HEK293 (cell line): ENCODE measurements at regions not wholly inside any gene's neighbourhood (a gene's known extent, or its start where the extent isn't known, plus 50 kb on each side); places are given as distances from the start of the nearest gene placed in this dataset.
A peak's percentile ranks its signal among the peaks of the same experiment; 100 is the strongest.

Experiments
- GLI4 ChIP-seq: fragments of 450-650 bp; formaldehyde crosslinking; IDR thresholded peaks from 2 replicates; pipeline ENCODE4 v1.5.1; 2016; ENCODE audit warnings: missing biosample characterization, missing genetic modification characterization
- GLIS2 ChIP-seq: fragments of 450-650 bp; formaldehyde crosslinking; IDR thresholded peaks from 2 replicates; pipeline ENCODE4 v1.5.1; 2016; ENCODE audit warnings: missing biosample characterization, missing genetic modification characterization
- HIC1 ChIP-seq: fragments of 450-650 bp; formaldehyde crosslinking; IDR thresholded peaks from 2 replicates; pipeline ENCODE4 v1.5.1; 2016; ENCODE audit warnings: missing biosample characterization, missing genetic modification characterization
- HOXC10 ChIP-seq: sonication (generic); formaldehyde crosslinking; IDR thresholded peaks from 2 replicates; pipeline ENCODE4 v1.8.1; 2023; ENCODE audit warnings: mild to moderate bottlenecking, missing genetic modification reagents
- HOXD13 ChIP-seq: sonication (generic); formaldehyde crosslinking; IDR thresholded peaks from 2 replicates; pipeline ENCODE4 v1.8.0; 2022; ENCODE audit warnings: missing genetic modification reagents, borderline replicate concordance
- KLF9 ChIP-seq: fragments of 450-650 bp; formaldehyde crosslinking; IDR thresholded peaks from 2 replicates; pipeline ENCODE4 v1.5.1; 2016; ENCODE audit warnings: missing biosample characterization, missing genetic modification characterization, low read depth
- PRDM1 ChIP-seq: fragments of 450-650 bp; formaldehyde crosslinking; IDR thresholded peaks from 2 replicates; pipeline ENCODE4; 2016; ENCODE audit warnings: missing biosample characterization, missing genetic modification characterization
- SCRT1 ChIP-seq: fragments of 450-650 bp; formaldehyde crosslinking; IDR thresholded peaks from 2 replicates; pipeline ENCODE4 v1.5.1; 2016; ENCODE audit warnings: missing biosample characterization, missing genetic modification characterization, borderline replicate concordance
- ZBTB7A ChIP-seq: fragments of 450-650 bp; formaldehyde crosslinking; IDR thresholded peaks from 2 replicates; pipeline ENCODE4 v1.5.1; 2016; ENCODE audit warnings: low read depth, missing biosample characterization, missing genetic modification characterization
- ZFP37 ChIP-seq: fragments of 450-650 bp; formaldehyde crosslinking; IDR thresholded peaks from 2 replicates; pipeline ENCODE4 v1.5.1; 2016; ENCODE audit warnings: missing biosample characterization, missing genetic modification characterization
- ZNF121 ChIP-seq: fragments of 450-650 bp; formaldehyde crosslinking; IDR thresholded peaks from 2 replicates; pipeline ENCODE4 v1.5.1; 2016; ENCODE audit warnings: missing biosample characterization, missing genetic modification characterization
- ZNF132 ChIP-seq: fragments of 450-650 bp; formaldehyde crosslinking; IDR thresholded peaks from 2 replicates; pipeline ENCODE4 v1.5.1; 2017; ENCODE audit warnings: missing biosample characterization, missing genetic modification characterization, borderline replicate concordance
- ZNF146 ChIP-seq: fragments of 450-650 bp; formaldehyde crosslinking; IDR thresholded peaks from 2 replicates; pipeline ENCODE4 v1.5.1; 2016; ENCODE audit warnings: missing biosample characterization, missing genetic modification characterization
- ZNF155 ChIP-seq: fragments of 450-650 bp; formaldehyde crosslinking; IDR thresholded peaks from 2 replicates; pipeline ENCODE4 v1.5.1; 2016; ENCODE audit warnings: missing biosample characterization, missing genetic modification characterization
- ZNF202 ChIP-seq: fragments of 450-650 bp; formaldehyde crosslinking; IDR thresholded peaks from 2 replicates; pipeline ENCODE4 v1.5.1; 2016; ENCODE audit warnings: missing biosample characterization, missing genetic modification characterization, borderline replicate concordance
- ZNF239 ChIP-seq: fragments of 450-650 bp; formaldehyde crosslinking; IDR thresholded peaks from 2 replicates; pipeline ENCODE4 v1.5.1; 2016; ENCODE audit warnings: missing biosample characterization, missing genetic modification characterization
- ZNF292 ChIP-seq: fragments of 450-650 bp; formaldehyde crosslinking; IDR thresholded peaks from 2 replicates; pipeline ENCODE4 v1.5.1; 2016; ENCODE audit warnings: low read depth, missing biosample characterization, missing genetic modification characterization, borderline replicate concordance
- ZNF302 ChIP-seq: fragments of 450-650 bp; formaldehyde crosslinking; IDR thresholded peaks from 2 replicates; pipeline ENCODE4 v1.5.1; 2016; ENCODE audit warnings: missing biosample characterization, missing genetic modification characterization, low read depth
- ZNF311 ChIP-seq: fragments of 450-650 bp; formaldehyde crosslinking; IDR thresholded peaks from 2 replicates; pipeline ENCODE4 v1.5.1; 2017; ENCODE audit warnings: missing biosample characterization, missing genetic modification characterization, borderline replicate concordance
- ZNF398 ChIP-seq: fragments of 450-650 bp; formaldehyde crosslinking; IDR thresholded peaks from 2 replicates; pipeline ENCODE4 v1.5.1; 2017; ENCODE audit warnings: missing biosample characterization, missing genetic modification characterization
- ZNF48 ChIP-seq: fragments of 450-650 bp; formaldehyde crosslinking; IDR thresholded peaks from 2 replicates; pipeline ENCODE4 v1.5.1; 2016; ENCODE audit warnings: missing biosample characterization, missing genetic modification characterization
- ZNF510 ChIP-seq: fragments of 450-650 bp; formaldehyde crosslinking; IDR thresholded peaks from 2 replicates; pipeline ENCODE4 v1.5.1; 2018; ENCODE audit warnings: mild to moderate bottlenecking, missing genetic modification characterization, missing biosample characterization; ENCODE audit not compliant: insufficient replicate concordance
- ZNF513 ChIP-seq: fragments of 450-650 bp; IDR thresholded peaks from 2 replicates; pipeline ENCODE4 v1.5.1; 2018; ENCODE audit warnings: missing biosample characterization, missing genetic modification characterization
- ZNF529 ChIP-seq: fragments of 450-650 bp; formaldehyde crosslinking; IDR thresholded peaks from 2 replicates; pipeline ENCODE4 v1.5.1; 2017; ENCODE audit warnings: missing genetic modification characterization, missing biosample characterization; ENCODE audit not compliant: insufficient replicate concordance
- ZNF548 ChIP-seq: fragments of 450-650 bp; formaldehyde crosslinking; IDR thresholded peaks from 2 replicates; pipeline ENCODE4 v1.5.1; 2016; ENCODE audit warnings: missing biosample characterization, missing genetic modification characterization
- ZNF549 ChIP-seq: fragments of 450-650 bp; IDR thresholded peaks from 2 replicates; pipeline ENCODE4 v1.5.1; 2018; ENCODE audit warnings: missing biosample characterization, missing genetic modification characterization, mild to moderate bottlenecking, inconsistent platforms, moderate library complexity
- ZNF596 ChIP-seq: fragments of 450-650 bp; IDR thresholded peaks from 2 replicates; pipeline ENCODE4 v1.5.0; 2018; ENCODE audit warnings: missing biosample characterization, mild to moderate bottlenecking, missing genetic modification characterization, moderate library complexity
- ZNF629 ChIP-seq: fragments of 450-650 bp; formaldehyde crosslinking; IDR thresholded peaks from 2 replicates; pipeline ENCODE4 v1.5.1; 2017; ENCODE audit warnings: missing biosample characterization, missing genetic modification characterization
- ZNF660 ChIP-seq: fragments of 450-650 bp; IDR thresholded peaks from 2 replicates; pipeline ENCODE4 v1.5.1; 2018; ENCODE audit warnings: missing biosample characterization, mild to moderate bottlenecking, missing genetic modification characterization
- ZSCAN23 ChIP-seq: fragments of 450-650 bp; formaldehyde crosslinking; IDR thresholded peaks from 2 replicates; pipeline ENCODE4 v1.5.1; 2016; ENCODE audit warnings: missing biosample characterization, missing genetic modification characterization
- TF ChIP-seq, protein P1 (sequence below): IDR thresholded peaks from 2 replicates; pipeline ENCODE4 v1.6.1; 2011; ENCODE audit warnings: mild to moderate bottlenecking, low read depth, low read length, borderline replicate concordance
- TF ChIP-seq, protein P2 (sequence below): fragments of 450-650 bp; formaldehyde crosslinking; IDR thresholded peaks from 2 replicates; pipeline ENCODE4 v1.5.1; 2016; ENCODE audit warnings: missing biosample characterization, missing genetic modification characterization

GRCh38 chr6:26156105-26156849, 69.0 kb downstream of the HFE start (continued):
- TF ChIP-seq ZNF529 (no peak), ZNF596 (no peak), SCRT1 (tag by site-specific recombination) (no peak), ZNF629 (tag by site-specific recombination) (peak; percentile 67), ZNF292 (tag by site-specific recombination) (no peak), GLI4 (tag by site-specific recombination) (0 out of 2 replicates have a peak, but pooled peaks have one; percentile 39), ZNF302 (tag by site-specific recombination) (no peak), ZNF311 (tag by site-specific recombination) (no peak), ZNF398 (no peak), ZFP37 (peak; percentile 92), ZNF548 (tag by site-specific recombination) (no peak), GLIS2 (peak; percentile 39; the same call in 1 of the 2 replicates), ZNF513 (tag by site-specific recombination) (no peak), HOXC10 (CRISPR knock-in tag) (no peak), HIC1 (tag by site-specific recombination) (peak; percentile 96), ZNF146 (no peak), KLF9 (tag by site-specific recombination) (no peak), PRDM1 (tag by site-specific recombination) (no peak), ZBTB7A (tag by site-specific recombination) (no peak), ZNF132 (tag by site-specific recombination) (no peak), ZNF121 (tag by site-specific recombination) (peak; percentile 41; the same call in 1 of the 2 replicates), ZNF239 (tag by site-specific recombination) (no peak), ZNF155 (tag by site-specific recombination) (no peak), ZNF549 (tag by site-specific recombination) (no peak), ZNF510 (tag by site-specific recombination) (no peak), ZNF202 (tag by site-specific recombination) (no peak), HOXD13 (CRISPR knock-in tag) (no peak), ZNF660 (peak; percentile 68), ZNF48 (tag by site-specific recombination) (no peak), ZSCAN23 (tag by site-specific recombination) (no peak)
- TF ChIP-seq, protein P1, sequence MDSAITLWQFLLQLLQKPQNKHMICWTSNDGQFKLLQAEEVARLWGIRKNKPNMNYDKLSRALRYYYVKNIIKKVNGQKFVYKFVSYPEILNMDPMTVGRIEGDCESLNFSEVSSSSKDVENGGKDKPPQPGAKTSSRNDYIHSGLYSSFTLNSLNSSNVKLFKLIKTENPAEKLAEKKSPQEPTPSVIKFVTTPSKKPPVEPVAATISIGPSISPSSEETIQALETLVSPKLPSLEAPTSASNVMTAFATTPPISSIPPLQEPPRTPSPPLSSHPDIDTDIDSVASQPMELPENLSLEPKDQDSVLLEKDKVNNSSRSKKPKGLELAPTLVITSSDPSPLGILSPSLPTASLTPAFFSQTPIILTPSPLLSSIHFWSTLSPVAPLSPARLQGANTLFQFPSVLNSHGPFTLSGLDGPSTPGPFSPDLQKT, result peak; percentile 79
- TF ChIP-seq, protein P2, sequence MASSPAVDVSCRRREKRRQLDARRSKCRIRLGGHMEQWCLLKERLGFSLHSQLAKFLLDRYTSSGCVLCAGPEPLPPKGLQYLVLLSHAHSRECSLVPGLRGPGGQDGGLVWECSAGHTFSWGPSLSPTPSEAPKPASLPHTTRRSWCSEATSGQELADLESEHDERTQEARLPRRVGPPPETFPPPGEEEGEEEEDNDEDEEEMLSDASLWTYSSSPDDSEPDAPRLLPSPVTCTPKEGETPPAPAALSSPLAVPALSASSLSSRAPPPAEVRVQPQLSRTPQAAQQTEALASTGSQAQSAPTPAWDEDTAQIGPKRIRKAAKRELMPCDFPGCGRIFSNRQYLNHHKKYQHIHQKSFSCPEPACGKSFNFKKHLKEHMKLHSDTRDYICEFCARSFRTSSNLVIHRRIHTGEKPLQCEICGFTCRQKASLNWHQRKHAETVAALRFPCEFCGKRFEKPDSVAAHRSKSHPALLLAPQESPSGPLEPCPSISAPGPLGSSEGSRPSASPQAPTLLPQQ (tag by site-specific recombination), result 0 out of 2 replicates have a peak, but pooled peaks have one; percentile 52
